H1 (cell line): ENCODE measurements at regions not wholly inside any gene's neighbourhood (a gene's known extent, or its start where the extent isn't known, plus 50 kb on each side); places are given as distances from the start of the nearest gene placed in this dataset.

ENCODE experiments used
- CEBPB ChIP-seq: IDR thresholded peaks from 2 replicates; pipeline ENCODE4 v1.6.1; 2012; ENCODE audit warnings: low read depth, low read length
- EGR1 ChIP-seq: IDR thresholded peaks from 2 replicates; pipeline ENCODE4 v1.6.1; 2011; ENCODE audit warnings: low read depth, low read length, borderline replicate concordance
- EZH2 ChIP-seq: fragments of 200-600 bp; sonication (generic); IDR thresholded peaks from 2 replicates; pipeline ENCODE4 v1.7.1; 2012; ENCODE audit warnings: low read depth, mild to moderate bottlenecking, moderate library complexity, low read length, inconsistent platforms; ENCODE audit not compliant: severe bottlenecking
- GABPA ChIP-seq: IDR thresholded peaks from 2 replicates; pipeline ENCODE4 v1.6.1; 2011; ENCODE audit warnings: mild to moderate bottlenecking, low read length, moderate library complexity, borderline replicate concordance; ENCODE audit not compliant: insufficient read depth
- MAFK ChIP-seq: IDR thresholded peaks from 2 replicates; pipeline ENCODE4 v1.6.1; 2012; ENCODE audit warnings: low read depth, mild to moderate bottlenecking, improper control_type of control experiment, low read length
- POLR2A ChIP-seq, 2 experiments: IDR thresholded peaks; 1 replicate in 1 of 2; 2 replicates in 1 of 2; pipeline ENCODE4 v1.6.1; 2011; ENCODE audit warnings: low read depth in 2 of 2, low read length in 2 of 2, mild to moderate bottlenecking in 2 of 2; ENCODE audit errors: control extremely low read depth in 1 of 2
- POLR2AphosphoS5 ChIP-seq: IDR thresholded peaks from 2 replicates; pipeline ENCODE4 v1.6.1; 2011; ENCODE audit warnings: low read depth, low read length
- TAF1 ChIP-seq: IDR thresholded peaks from 2 replicates; pipeline ENCODE4 v1.6.1; 2011; ENCODE audit warnings: mild to moderate bottlenecking, low read depth, low read length
- YY1 ChIP-seq: IDR thresholded peaks from 2 replicates; pipeline ENCODE4 v1.6.1; 2011; ENCODE audit warnings: low read depth, mild to moderate bottlenecking, low read length
- TF ChIP-seq, protein P1 (sequence below), 3 experiments: IDR thresholded peaks; 1 replicate in 2 of 3; 2 replicates in 1 of 3; pipeline versions ENCODE4 v1.5.1 to v1.6.1; 2011; ENCODE audit warnings: low read length in 3 of 3, mild to moderate bottlenecking in 3 of 3, inconsistent platforms in 2 of 3, low read depth in 1 of 3, moderate library complexity in 1 of 3; ENCODE audit not compliant: insufficient read depth in 1 of 3; ENCODE audit errors: control extremely low read depth in 1 of 3
- TF ChIP-seq, protein P2 (sequence below): IDR thresholded peaks from 2 replicates; pipeline ENCODE4 v1.6.1; 2012; ENCODE audit warnings: inconsistent platforms

DNA sequence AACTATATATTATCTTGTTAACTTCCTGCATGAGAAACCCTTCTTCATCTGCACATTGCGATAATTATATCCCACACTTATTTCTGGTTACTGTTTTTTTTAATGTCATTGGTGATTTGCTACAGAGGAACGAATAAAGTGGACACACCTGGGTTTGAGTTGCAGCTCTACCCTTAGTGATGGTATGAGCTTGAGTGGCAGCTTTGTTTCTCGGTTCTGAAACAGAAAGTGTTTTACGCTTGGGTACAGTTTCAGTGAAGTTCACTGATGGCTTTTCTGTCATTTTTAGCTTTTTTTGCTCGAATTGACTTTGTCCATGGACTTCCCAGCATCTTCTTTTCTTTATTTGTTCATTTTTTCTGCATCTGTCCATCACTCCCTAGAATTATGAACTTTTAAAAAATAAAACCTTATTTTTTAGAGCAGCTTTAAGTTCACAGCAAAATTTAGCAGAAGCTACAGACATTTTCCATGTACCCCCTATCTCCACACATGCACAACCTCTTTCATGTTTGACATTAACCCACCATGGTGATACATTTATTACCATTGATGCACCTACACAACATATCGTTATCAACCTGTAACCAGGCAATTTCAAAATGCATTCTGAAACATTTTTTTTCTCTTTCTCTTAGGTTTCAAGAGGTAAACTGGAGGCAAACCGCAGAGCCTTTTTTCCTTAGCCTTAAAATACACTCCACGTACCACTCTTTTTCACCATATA, 1041.6 kb upstream of the PRKX start:
- TF ChIP-seq, protein P1, sequence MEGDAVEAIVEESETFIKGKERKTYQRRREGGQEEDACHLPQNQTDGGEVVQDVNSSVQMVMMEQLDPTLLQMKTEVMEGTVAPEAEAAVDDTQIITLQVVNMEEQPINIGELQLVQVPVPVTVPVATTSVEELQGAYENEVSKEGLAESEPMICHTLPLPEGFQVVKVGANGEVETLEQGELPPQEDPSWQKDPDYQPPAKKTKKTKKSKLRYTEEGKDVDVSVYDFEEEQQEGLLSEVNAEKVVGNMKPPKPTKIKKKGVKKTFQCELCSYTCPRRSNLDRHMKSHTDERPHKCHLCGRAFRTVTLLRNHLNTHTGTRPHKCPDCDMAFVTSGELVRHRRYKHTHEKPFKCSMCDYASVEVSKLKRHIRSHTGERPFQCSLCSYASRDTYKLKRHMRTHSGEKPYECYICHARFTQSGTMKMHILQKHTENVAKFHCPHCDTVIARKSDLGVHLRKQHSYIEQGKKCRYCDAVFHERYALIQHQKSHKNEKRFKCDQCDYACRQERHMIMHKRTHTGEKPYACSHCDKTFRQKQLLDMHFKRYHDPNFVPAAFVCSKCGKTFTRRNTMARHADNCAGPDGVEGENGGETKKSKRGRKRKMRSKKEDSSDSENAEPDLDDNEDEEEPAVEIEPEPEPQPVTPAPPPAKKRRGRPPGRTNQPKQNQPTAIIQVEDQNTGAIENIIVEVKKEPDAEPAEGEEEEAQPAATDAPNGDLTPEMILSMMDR (IDR thresholded peaks at IDR 0.05; ENCODE audit: control extremely low read depth in 1 of 3, insufficient read depth in 1 of 3, low read depth in 1 of 3, low read length in 3 of 3), result no peak
- TF ChIP-seq POLR2AphosphoS5, result no peak
- TF ChIP-seq GABPA, result no peak
- TF ChIP-seq YY1, result no peak
- TF ChIP-seq, protein P2, sequence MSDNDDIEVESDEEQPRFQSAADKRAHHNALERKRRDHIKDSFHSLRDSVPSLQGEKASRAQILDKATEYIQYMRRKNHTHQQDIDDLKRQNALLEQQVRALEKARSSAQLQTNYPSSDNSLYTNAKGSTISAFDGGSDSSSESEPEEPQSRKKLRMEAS, result no peak
- TF ChIP-seq EZH2, result no peak
- TF ChIP-seq POLR2A (IDR thresholded peaks at IDR 0.05; ENCODE audit: control extremely low read depth in 1 of 2, low read depth in 2 of 2, low read length in 2 of 2), result no peak
- no peak for TF ChIP-seq CEBPB
- TF ChIP-seq MAFK, result no peak
- TF ChIP-seq EGR1, result no peak
- TF ChIP-seq TAF1, result no peak
